GM12874 (cell line): ENCODE measurements at regions not wholly inside any gene's neighbourhood (a gene's known extent, or its start where the extent isn't known, plus 50 kb on each side); places are given as distances from the start of the nearest gene placed in this dataset.

Source experiments
- TF ChIP-seq, protein P1 (sequence below): IDR thresholded peaks from 2 replicates; pipeline ENCODE4 v1.5.1; 2011; ENCODE audit warnings: low read depth, mild to moderate bottlenecking, control low read depth, low read length, moderate library complexity; ENCODE audit not compliant: insufficient read depth

DNA sequence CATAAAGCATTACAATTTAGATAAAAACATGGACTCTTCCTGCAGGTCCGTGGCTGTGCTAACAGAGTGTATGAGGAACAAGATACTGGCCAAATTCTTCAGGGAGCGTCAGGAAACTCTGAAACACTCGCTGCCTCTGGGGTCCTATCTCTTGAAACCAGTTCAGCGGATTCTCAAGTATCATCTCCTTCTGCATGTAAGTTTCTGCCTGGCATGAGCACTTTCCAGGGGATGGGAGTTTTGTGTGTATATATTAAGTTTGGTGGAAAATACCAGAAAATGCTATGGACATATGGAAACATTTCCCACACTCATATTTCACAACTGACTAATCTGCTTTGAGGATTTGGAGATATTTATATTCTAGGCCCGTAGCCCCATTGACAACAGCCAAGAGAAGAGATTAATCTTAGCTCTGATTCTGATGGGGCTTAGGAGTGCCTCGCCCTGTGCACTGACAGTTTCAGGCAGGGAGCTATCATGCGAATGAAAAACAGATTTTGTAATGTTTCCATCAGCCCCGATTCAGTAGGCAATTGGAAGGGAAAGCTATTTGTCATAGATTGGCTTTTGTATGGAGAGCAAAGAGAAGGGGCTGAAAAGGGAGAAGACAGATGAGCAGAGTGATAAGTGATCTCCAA lies 64.7 kb upstream of the MTHFD1L start:
- TF ChIP-seq, protein P1, sequence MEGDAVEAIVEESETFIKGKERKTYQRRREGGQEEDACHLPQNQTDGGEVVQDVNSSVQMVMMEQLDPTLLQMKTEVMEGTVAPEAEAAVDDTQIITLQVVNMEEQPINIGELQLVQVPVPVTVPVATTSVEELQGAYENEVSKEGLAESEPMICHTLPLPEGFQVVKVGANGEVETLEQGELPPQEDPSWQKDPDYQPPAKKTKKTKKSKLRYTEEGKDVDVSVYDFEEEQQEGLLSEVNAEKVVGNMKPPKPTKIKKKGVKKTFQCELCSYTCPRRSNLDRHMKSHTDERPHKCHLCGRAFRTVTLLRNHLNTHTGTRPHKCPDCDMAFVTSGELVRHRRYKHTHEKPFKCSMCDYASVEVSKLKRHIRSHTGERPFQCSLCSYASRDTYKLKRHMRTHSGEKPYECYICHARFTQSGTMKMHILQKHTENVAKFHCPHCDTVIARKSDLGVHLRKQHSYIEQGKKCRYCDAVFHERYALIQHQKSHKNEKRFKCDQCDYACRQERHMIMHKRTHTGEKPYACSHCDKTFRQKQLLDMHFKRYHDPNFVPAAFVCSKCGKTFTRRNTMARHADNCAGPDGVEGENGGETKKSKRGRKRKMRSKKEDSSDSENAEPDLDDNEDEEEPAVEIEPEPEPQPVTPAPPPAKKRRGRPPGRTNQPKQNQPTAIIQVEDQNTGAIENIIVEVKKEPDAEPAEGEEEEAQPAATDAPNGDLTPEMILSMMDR, result no peak

DNA sequence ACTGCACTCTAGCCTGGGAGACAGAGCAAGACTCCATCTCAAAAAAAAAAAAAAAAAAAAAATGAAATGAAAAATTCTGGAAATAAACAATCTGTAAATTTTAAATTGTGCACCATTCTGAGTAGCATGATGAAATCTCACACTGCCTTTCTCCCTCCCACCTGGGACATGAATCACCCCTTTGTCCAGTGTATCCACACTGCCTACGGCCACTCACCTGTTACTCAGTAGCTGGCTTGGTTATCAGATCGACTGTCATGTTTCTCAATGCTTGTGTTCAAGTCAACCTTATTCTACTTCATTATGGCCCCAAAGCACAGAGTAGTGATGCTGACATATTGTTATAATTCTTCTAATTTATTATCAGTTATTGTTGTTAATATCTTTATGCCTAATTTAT lies 58.7 kb upstream of the MTHFD1L start:
- TF ChIP-seq, protein P1, result no peak

DNA sequence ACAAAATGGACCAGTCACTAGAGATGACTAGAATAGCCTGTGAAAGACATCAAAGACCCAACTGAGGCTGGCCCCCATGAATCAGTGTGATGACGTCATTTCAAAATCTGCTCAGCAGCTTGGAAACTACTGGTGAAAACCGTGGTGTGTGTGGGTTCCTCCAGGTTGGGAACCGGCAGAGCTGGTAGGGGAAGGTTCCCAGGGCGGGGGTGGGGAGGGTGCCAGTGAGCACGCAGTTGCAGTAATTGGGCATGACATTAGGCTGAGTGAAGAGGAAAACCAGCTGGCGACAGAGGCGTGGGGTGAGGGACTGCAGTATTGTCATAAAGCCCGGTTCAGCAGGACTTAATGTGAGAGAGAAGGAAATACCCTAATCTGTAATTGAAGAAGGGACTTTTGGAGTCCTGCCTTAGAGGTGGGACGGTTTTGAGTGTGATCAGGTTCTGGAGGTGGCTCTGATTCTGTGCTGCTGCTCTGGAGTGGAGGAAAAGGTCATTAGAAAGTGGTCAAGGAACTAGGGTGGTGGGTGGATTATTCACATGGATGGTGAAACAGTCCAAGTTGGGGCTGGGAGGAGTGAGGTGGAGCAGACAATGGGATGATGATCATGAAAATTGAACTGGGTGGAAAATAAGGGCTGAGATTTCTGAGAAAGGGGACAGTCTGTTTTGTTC lies 52.0 kb upstream of the MTHFD1L start:
- TF ChIP-seq, protein P1, result no peak

DNA sequence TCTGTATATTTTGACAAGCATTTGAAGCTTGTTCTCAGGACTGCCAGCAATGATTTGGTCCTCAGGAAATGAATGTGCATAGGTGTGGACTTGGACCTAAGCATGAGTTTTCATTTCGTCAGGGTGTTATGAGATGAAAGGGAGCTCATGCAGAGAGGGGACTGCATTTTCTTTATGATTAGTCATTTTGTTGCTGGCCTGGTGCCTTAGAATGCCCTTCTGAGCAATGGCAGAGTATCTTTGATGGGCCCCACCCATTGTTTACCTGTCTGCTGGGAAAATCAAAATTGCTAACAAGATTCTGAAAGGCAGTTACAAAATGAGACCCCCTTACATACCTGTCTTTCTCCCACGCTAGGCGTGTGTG lies 51.5 kb upstream of the MTHFD1L start:
- TF ChIP-seq, protein P1, result no peak
